HG03460 (cell line): ENCODE measurements at regions not wholly inside any gene's neighbourhood (a gene's known extent, or its start where the extent isn't known, plus 50 kb on each side); places are given as distances from the start of the nearest gene placed in this dataset.
"Not testable (repeated sequence)": the region's sequence is repeated elsewhere in the genome, so short reads cannot be mapped to it uniquely, and the experiment has no call there.

ENCODE experiments used
- ATAC-seq: cut with Tn5 transposase; IDR thresholded peaks from one replicate; pipeline ENCODE4 v1.9.1; 2021; ENCODE audit not compliant: unreplicated experiment

- ATAC-seq = no peak
These were observed 1590.2 kb upstream of the B3GALT2 start for GRCh38 chr1:194776657-194777056.

GRCh38 chr1:194774535-194774934 is 1588.1 kb upstream of the B3GALT2 start:
- no peak for ATAC-seq

- ATAC-seq = no peak
These were observed 1569.0 kb upstream of the B3GALT2 start for GRCh38 chr1:194755241-194755994.

GRCh38 chr1:194738843-194739242 is 1552.4 kb upstream of the B3GALT2 start:
- ATAC-seq = not testable (repeated sequence)

GRCh38 chr1:194734970-194735369 is 1548.6 kb upstream of the B3GALT2 start:
- no peak for ATAC-seq

- ATAC-seq = no peak
These were observed 1544.6 kb upstream of the B3GALT2 start for GRCh38 chr1:194731025-194731424.

- no peak for ATAC-seq
These were observed 1543.9 kb upstream of the B3GALT2 start for GRCh38 chr1:194730304-194730703.

GRCh38 chr1:194723067-194723466 is 1536.7 kb upstream of the B3GALT2 start:
- no peak for ATAC-seq

GRCh38 chr1:194717941-194718340 is 1531.5 kb upstream of the B3GALT2 start:
- no peak for ATAC-seq

GRCh38 chr1:194717334-194717733 is 1530.9 kb upstream of the B3GALT2 start:
- ATAC-seq = no peak

GRCh38 chr1:194710671-194711070 is 1524.3 kb upstream of the B3GALT2 start:
- ATAC-seq = no peak

- ATAC-seq = no peak
These were observed 1523.0 kb upstream of the B3GALT2 start for GRCh38 chr1:194709439-194709838.

GRCh38 chr1:194707074-194707473 is 1520.7 kb upstream of the B3GALT2 start:
- no peak for ATAC-seq

- peak; percentile 59 for ATAC-seq
These were observed 1518.9 kb upstream of the B3GALT2 start for GRCh38 chr1:194705123-194705854.

- no peak for ATAC-seq
These were observed 1512.5 kb upstream of the B3GALT2 start for GRCh38 chr1:194698908-194699318.

- no peak for ATAC-seq
These were observed 1506.8 kb upstream of the B3GALT2 start for GRCh38 chr1:194693244-194693643.

- no peak for ATAC-seq
These were observed 1498.2 kb upstream of the B3GALT2 start for GRCh38 chr1:194684636-194685035.

- no peak for ATAC-seq
These were observed 1471.7 kb upstream of the B3GALT2 start for GRCh38 chr1:194658090-194658439.

- no peak for ATAC-seq
These were observed 1468.5 kb upstream of the B3GALT2 start for GRCh38 chr1:194654956-194655355.

GRCh38 chr1:194653385-194653784 is 1467.0 kb upstream of the B3GALT2 start:
- no peak for ATAC-seq

- ATAC-seq = no peak
These were observed 1460.7 kb upstream of the B3GALT2 start for GRCh38 chr1:194647118-194647517.

- no peak for ATAC-seq
These were observed 1458.1 kb upstream of the B3GALT2 start for GRCh38 chr1:194644528-194644927.
